ENCODE measurements at regions not wholly inside any gene's neighbourhood (a gene's known extent, or its start where the extent isn't known, plus 50 kb on each side); places are given as distances from the start of the nearest gene placed in this dataset.

DNA sequence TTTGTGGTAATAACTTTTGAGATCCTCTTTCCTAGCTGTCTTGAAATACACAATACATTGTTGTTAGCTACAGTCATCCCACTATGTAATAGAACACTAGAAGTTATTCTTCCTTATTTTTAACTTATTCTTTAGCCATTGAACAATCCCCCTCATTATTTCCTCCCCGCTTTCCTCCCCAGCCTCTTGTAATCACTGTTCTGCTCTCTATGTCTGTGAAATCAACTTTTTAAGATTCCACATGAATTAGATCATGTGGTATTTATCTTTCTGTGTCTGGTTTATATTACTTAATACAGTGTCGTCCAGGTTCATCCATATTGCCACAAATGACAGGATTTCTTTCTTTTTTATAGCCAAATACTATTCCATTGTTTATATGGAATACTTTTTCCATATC is 72.9 kb downstream of the SLC10A2 start:
- TF ChIP-seq, protein P1, sequence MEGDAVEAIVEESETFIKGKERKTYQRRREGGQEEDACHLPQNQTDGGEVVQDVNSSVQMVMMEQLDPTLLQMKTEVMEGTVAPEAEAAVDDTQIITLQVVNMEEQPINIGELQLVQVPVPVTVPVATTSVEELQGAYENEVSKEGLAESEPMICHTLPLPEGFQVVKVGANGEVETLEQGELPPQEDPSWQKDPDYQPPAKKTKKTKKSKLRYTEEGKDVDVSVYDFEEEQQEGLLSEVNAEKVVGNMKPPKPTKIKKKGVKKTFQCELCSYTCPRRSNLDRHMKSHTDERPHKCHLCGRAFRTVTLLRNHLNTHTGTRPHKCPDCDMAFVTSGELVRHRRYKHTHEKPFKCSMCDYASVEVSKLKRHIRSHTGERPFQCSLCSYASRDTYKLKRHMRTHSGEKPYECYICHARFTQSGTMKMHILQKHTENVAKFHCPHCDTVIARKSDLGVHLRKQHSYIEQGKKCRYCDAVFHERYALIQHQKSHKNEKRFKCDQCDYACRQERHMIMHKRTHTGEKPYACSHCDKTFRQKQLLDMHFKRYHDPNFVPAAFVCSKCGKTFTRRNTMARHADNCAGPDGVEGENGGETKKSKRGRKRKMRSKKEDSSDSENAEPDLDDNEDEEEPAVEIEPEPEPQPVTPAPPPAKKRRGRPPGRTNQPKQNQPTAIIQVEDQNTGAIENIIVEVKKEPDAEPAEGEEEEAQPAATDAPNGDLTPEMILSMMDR (IDR thresholded peaks at IDR 0.05): no peak
- TF ChIP-seq POLR2A (IDR thresholded peaks at IDR 0.05): no peak
